Umbilical cord (tissue), 1 donor: ENCODE measurements at regions not wholly inside any gene's neighbourhood (a gene's known extent, or its start where the extent isn't known, plus 50 kb on each side); places are given as distances from the start of the nearest gene placed in this dataset.

Experiments
- DNase-seq: peaks from one replicate; pipeline ENCODE4 v3.0.0-alpha.2; 2015; ENCODE audit warnings: low spot score

DNA sequence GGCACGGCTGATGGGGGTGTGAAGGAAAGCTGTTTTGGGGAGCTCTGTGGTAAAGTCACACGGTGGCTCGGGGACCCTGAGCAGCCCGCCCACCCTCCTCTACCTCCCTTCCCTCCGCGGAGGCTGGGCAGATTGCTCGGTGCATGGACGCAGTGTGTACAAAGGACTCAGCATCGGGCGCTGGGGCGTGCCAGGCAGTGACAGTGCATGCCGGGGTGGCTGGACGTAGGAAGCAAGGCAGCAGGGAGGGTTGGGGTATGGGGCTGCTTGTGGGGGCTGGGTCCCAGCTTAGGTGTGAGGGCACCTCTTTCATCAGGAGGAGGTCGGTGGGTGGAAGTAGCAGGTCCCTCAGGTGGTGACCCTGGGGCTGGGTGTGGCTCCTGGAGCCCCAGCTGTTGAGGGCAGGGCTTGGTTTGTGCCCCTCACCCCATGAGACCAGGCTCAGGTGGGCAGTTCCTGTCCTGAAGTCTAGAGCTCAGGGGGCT lies 159.9 kb upstream of the GSE1 start:
- DNase-seq = no peak

DNA sequence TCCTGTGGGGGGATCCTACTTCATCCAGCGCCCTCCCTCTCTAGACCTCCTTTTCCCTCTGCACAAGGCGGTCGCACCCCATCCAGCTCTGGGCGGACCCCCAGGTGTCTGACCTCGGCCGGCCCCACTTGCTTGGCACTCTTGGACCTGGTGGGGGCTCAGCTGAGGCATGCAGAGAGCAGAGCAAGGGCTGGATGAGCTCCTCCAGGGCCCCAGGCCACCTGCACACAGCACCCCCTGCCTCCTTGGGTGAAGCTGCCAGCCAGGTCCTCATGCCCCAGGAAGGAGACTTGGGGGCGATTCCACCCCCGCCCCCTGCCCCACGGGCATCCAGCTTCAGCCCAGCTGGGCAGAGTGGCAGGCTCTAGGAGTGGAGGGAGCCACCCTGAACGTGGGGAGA lies 159.4 kb upstream of the GSE1 start:
- DNase-seq = no peak

DNA sequence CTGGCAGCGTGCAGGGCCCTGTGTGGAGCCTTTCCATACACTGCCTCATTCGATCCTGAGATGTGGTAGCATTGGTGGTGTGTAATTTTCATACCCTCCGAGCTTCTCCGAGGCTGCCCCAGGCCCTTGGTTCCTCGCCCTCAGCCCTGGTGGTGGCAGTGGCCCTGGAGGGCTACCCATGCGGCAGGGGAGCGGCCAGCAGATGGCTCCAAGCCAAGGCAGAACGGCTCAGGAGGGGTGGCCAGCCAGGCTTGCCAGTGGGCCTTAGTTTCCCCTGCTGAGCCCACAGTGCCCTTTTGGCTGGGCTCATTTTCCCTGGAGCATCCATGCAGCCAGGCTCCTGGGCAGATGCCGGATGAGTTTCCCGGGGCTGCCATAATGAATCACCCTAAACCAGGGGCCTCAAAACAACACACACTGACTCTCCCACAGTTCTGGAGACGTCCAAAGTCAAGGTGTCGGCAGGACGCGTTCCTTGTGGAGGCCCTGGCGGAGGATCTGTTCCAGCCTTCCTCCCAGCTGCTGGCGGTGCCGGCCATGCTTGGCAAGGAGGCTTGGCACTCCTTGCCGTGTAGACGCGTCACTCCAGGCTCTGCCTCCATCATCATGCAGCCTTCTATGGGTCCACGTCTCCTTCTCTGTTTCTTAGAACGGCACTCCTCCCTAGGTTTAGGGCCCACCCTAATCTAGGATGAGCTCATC lies 158.8 kb upstream of the GSE1 start:
- DNase-seq = no peak

DNA sequence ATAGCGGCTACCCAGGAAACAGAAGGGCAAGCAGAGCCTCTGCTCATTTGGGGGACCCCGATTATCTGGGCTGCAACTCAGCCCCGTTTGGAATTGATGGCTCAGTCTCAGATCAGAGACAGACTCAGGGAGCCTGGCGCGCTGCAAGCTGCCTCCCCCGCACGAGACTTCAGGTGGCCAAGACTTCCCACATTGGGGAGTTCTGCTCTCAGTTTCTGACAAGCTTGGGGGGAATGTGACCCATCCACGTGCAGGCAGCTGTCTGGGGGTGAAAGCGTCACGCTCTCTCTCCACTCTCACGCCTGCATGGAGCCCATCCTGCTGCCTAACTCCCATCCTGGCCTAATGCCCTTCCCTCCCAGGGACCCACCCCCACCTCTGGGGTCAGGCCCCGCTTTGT lies 157.6 kb upstream of the GSE1 start:
- DNase-seq = no peak

DNA sequence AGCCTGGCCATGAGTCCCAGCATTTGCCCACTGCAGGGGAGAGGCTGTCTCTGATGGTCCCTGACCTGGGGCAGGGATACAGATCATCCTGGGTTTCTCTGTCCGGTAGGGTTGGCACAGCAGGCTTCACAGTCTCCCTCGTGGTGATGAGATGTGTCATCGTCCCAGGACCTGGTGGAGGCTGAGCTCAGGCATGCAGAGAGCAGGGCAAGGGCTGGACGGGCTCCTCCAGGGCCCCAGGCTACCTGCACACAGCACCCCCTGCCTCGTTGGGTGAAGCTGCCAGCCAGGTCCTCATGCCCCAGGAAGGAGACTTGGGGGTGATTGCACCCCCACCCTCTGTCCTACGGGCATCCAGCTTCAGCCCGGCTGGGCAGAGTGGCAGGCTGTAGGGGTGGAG lies 155.8 kb upstream of the GSE1 start:
- no peak for DNase-seq

DNA sequence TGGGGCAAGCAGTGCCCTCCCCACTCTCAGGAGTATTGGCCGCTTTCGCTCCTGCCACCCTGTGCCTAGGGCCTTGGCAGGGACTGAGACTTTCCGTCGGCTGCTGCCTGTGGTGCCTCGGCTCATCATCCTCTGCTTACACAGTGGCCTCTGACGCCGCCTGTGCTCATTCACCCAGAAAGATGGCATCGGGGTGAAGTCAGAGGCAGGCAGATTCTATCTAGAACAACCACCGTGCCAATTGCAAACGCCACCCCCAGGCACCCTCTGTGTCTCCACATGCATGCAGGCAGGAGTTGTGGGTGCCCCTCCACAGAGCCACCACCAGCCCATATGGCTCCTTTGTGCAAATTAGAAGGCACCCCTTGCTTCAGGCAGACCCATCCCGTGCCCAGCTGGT lies 154.2 kb upstream of the GSE1 start:
- DNase-seq = no peak

DNA sequence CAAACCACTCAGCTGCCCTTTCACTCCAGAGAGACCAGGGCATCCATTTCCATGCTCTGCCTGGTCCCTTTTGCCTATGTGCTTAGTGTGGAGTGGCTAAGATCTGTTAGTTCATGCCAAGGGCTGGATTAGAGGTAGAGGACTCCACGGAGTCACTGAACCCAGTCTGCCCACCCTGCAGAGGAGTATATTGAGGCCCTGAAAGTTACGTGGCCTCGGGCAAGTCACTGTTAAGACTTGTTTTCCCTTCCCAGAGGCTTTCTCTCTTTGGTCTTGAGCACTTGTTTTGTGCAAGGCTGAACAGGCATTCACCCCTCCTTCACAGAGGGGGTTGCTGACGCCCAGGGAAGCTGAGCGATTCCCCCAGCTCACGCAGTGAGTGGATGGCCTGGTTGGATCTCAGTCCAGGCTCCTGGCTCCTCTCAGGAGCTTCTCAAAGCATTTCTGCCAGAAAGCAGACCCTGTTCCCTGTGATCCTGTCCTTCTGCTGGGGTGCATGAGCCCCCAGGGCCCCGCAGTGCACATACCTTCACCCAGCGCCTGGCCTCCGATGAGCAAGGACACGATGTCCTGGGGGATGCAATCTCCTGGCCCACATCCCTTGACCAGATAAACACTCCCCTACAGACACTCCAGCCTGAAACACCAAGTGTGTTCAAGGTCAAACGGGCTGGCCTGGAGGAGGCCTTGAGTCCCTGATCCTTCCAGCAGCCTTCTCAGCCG lies 153.4 kb upstream of the GSE1 start:
- peak; percentile 73 for DNase-seq

DNA sequence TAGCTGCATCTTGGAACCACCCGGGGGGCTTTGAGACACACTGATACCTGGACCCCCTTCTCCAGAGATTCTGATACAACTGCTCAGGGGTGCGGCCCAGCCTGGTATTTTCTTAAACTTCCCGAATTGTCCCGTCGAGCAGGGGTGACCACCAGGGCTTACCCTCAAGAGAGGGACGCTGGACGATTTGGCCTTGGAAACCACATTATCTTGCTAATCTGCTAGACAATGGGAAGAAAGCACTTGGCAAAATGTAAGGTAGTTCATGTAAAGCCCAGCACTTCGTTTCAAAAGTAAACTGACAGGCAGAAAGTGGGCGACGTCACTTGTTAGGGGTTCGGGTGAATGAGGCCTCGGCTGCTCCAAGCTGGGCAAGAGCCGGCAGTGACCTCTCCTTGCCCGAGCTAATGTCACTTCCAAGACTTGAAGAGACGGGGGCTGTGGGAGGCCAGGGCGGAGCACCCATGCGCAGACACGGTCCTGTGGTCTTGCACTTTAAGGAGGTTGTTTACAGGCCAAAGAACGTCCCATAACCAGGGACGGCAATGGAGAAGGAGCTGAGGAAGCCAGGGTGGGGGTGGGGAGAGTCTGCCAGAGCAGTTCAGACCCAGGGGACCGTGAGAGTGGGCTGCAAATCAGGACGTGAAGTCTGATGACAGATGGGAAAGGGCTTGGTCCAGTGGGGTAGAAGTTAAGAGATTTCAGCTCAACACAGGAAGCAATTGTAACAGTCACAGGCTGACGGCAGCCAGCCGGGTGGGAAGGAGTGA lies 152.7 kb upstream of the GSE1 start:
- DNase-seq = no peak

DNA sequence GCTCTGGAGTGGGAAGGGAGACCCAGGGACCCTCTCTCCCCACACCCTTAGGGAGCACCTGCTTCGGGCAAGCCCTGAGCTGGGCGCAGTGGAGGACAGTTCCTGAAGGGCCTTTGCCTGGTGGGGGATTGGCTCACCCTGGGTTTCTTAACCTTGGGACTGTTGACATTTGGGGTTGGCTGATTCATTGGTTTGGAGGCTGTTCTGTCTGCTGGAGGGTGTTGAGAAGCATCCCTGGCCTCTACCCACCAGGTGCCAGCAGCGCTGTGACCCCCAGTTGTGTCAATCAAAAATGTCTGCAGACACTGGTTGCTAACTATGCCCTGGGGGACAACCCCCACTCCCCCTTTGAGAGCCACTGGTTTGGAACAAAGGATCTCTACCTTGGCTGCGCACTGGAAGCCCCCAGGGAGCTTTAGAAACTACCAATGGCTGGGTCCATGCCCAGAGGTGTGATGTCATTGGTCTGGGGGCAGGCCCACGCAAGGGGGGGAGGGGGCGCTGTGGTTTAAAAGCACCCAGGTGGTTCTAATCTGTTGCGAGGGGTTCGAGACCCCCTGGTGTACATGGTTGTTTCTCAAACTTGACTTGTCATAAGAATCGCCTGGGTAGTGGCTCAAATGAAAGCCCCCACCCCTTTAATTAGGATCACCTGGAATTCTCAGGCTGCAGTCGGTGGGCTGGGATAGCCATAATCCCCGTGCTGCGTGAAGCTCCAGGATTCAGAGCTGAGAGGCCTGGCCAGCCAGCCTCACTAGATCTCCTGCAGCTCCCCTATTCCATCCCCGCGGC lies 151.9 kb upstream of the GSE1 start:
- DNase-seq = no peak

DNA sequence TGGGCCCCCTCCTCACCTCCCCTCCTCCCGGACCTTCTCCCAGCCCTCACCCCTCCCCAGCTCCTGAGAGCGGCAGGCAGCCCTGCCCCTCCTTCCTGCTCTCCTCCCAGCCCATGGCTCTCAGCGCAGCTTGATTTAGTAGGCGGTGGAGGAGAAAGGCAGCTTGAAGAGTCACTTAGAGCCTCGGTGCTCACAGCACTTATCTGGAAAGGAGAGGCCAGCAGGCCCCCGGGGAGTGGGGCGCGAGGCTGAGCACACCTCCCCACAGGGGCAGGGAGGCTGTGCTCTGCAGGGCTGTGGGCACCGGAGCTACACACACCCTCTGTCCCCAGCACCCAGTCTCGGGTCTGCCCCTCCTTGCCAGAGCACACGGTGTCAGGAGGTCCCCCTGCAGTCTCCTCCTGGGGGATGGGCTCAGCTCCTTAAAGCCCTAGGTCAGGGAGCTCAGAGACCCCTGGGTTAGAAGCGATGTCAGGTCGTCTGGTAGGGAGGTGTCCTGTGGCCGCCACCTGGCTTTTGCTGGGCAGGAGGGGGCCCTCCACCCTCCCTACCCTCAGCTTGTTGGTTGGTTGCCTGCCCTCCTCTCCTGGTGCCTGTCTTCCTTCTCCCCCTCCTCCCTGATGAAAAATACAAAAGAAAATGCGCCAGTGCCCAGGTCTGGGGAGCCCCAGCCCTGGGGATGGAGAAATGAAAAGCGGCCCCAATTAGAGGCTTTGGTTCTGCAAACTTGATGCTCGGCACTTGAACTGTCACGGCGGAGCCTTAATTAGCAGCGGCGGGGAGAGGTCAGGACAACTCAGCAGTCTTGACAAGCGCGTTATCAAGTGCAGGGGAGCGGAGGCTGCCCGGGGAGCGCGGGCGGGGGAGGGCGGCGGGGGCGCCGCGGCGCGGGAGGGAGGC lies 151.1 kb upstream of the GSE1 start:
- DNase-seq = peak; percentile 93

DNA sequence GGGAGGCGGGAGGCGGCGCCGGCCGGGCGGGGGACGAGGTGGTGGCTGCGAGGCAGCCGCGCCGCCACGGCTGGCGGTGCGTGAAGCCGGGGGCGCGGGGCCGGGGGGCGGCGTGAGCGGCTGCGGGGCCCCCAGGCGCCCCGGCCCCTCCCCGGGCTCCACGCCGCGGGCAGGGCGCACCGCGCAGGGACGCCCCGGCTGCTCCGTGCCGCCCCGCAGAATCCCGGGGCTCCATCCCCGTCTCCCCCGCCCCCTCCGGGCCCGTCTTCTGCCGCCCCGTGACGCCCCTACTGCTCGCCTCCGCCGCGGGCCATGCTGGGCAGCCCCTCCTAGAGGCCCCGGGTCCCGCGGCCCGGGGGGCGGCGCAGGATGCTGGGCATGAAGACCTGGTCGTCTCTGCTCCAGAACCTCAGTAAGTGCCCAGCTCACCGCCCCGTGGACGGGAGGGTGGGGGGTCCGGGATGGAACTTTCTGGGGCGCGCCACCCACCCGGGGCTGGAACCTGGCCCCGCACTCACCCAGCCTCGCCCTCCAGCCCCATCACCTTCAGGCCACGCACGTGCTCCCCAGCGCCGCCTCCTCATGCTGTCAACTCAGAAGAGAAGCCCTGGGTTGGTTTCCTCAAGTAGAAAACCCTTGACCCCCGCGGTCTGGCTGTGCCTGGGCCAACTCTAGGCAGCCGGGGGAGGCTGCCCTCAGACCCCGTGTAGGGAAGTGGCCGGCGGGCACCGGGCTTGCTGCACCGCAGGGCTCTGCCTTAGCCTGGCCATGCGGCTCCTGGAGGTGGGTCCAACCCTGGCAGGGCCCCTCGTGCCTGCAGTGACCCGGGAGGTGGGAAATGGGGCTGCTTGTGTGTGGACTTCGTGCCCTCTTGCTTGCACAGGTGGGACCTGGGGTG lies 150.2 kb upstream of the GSE1 start:
- no peak for DNase-seq

DNA sequence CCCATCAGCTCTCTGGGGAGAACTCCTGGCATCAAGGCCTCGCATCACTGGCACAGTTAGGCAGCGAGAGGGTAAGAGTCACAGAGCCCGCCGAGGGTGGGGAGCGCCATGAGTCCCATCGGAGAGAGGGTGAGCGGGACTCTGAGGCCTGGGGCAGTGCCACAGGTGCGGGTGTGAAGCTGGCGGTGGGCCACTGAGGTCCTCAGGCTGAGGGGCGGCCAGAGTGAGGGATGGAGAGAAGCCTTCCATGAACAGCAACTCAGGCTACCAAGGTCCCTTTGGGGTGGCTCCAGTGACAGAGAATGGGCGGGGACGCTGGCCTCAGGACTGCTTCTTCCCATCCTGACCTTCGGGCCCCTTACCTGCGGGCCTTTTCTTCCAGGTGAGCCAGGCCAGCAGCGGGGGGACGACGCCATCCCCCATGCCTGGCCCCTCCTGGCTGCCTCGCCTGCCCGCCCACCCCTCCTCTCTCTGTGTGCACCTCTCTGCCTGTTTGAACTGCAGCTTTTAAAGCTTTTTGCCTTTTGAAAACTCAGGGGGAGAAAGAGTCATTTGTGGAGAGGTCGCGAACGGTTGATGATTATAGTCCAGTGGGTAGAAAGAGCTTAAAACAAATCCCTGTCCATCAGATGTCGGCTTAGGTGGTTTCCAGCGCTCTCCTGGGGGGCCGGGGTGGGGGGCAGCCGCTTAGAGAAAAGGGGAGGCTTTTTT lies 149.3 kb upstream of the GSE1 start:
- DNase-seq = no peak

DNA sequence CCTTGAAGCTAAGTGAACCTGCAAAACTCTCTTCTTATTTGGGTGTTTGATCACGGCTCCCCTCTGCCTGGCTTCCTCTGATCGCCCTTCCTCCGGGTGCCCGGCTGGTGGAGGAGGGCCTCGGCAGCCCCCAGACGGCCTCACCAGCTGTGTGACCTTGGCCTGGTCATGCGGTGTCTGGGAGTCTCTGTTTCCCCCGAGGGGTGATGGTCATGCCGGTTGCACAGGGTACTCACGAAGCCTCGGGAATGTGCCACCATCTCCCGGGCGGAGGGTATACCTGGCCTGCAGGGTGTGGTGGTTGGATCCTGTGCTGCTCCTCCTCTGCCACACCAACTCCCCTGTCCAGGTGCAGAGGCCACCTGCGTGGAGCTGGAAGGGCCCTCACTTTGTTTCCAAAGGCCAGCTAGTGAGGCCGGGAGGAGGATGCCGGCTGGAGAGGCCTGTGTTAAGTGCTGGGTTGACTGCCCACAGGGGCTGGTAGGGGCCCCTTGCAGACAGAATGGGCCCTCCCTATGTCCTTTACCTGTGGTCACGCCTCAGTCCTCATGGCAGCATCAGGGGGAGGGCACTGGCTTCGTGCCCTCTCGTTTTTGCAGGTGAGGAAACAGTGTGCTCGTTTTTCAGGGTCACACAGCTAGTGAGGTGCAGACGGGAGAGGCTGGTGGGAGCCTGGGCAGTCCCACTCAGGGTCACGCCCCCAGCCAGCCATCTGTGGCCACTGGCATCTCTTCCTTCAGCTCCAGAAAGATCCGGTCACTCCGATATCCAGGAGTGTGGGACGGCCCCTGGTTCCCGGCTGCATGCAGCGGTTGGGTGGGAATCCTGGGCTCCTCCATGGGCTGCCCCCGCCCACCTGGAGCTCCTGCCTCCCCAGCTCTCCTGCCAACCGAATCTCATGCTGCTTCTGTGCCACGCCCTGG lies 148.5 kb upstream of the GSE1 start:
- no peak for DNase-seq

DNA sequence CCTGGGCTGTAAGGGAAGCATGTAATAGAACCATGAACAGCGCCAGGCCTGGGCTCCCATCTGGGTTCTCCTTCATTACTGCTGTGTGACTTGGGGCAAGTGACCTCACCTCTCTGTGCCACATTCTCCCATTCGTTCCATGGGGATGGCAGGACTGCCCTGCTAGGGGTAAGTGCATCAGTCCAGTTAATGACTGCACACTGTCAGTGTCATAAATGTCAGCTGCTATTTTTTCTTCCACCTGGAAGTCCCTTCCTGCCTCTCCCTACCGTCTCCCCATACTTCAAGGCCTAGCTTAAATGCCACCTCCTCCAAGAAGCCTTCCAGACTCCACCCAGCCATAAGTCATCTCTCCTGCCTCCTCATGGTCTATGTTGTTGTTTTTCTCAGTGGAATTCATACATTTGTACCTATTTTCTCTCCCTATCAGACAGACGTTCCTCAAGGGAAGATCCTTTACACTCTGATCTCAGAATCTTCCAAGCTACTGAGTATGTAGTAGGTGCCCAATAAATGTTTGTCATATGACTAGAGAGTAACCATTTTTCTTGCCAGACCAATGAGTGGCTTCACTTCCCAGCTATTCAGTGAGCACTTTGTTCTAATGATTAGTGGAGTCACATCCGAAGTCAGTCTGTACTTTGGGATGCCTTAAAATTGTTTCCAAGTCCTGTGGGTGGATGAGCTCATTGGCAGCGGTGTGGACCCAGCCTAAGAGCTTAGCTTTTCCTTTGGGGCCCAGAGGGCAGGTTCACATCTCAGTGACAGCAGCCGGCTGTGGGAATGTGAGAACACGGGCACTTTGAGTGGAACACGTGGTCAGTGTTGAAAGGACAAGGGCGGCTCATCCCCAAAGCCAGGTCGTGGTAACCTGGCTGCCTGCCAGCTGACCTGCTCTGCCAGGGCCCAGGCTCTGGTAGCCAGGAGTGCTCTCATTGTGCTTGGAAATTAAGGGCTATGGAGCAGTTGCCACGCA lies 147.5 kb upstream of the GSE1 start:
- DNase-seq = peak; percentile 88

DNA sequence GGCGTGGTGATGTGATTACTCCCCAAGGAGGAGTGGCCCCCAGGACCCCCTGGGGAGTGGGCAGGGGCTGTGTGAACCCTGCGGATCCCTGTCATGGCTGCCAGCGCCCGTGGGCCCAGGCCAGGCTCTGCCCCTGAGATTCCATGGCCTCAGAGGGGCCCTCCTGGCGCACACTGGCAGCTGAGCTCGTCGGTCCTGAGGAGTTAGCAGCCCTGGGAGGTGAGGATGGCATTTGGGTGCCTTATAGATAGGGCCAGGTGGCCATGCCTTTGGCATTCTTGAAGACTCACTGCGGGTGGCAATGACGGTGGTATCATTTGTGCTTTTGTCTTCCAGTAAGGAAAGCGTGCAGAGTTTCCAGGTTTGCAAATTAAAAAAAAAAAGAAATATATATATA lies 146.8 kb upstream of the GSE1 start:
- no peak for DNase-seq

DNA sequence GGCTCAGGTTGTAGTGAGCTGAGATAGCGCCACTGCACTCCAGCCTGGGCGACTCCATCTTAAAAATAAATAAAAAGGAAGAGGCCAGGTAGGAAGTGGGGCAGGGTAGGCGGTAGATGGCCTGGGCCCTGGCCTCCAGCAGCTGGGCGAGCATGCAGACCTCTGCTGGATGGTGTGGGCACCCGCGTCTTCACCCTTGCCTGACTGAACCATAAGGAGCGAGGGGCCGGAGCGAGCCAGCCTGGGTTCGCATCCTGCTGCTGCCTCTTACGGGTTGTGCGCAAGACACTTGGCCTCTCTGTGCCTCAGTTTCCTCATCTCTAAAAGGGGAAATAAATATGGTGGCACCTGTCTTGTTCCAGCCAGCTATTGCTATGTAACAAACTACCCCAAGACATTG lies 146.1 kb upstream of the GSE1 start:
- no peak for DNase-seq
